HEK293 (cell line): ENCODE measurements at regions not wholly inside any gene's neighbourhood (a gene's known extent, or its start where the extent isn't known, plus 50 kb on each side); places are given as distances from the start of the nearest gene placed in this dataset.

Experiments
- CTCF ChIA-PET: fragments of 350-600 bp; formaldehyde crosslinking; extraction: SDS; loops from one replicate; lab custom pipeline; 2021; ENCODE audit warnings: antibody characterized with exemption; lab: Yijun Ruan, JAX
- POLR2A ChIA-PET: fragments of 300-600 bp; formaldehyde crosslinking; extraction: SDS; loops from one replicate; lab custom pipeline; 2020; ENCODE audit warnings: antibody characterized with exemption, inconsistent platforms; lab: Yijun Ruan, JAX
- H3K27ac ChIP-seq: fragments of 200-500 bp; sonication (Bioruptor generic); 2 replicates; pipeline ENCODE4 v1.5.1; 2014; ENCODE audit warnings: low read depth, low read length, control low read depth, inconsistent platforms; ENCODE audit errors: extremely low read depth
- H3K36me3 ChIP-seq, 2 experiments: fragments of 200-500 bp in 1 of 2; sonication (Bioruptor generic) in 1 of 2; 1 replicate in 1 of 2; 2 replicates in 1 of 2; pipeline ENCODE4 v1.5.1; 2014 to 2017; ENCODE audit warnings: inconsistent platforms in 2 of 2, low read length in 2 of 2; ENCODE audit not compliant: control insufficient read depth in 2 of 2, insufficient read depth in 1 of 2
- H3K4me1 ChIP-seq: fragments of 200-500 bp; sonication (Bioruptor generic); 2 replicates; pipeline ENCODE4 v1.5.1; 2014; ENCODE audit warnings: mild to moderate bottlenecking, low read length, inconsistent platforms; ENCODE audit not compliant: control insufficient read depth, insufficient read depth
- H3K4me3 ChIP-seq: 2 replicates; pipeline ENCODE4 v1.5.1; 2011; ENCODE audit warnings: low read depth, mild to moderate bottlenecking, control low read depth, low read length, moderate library complexity
- H3K9me3 ChIP-seq: fragments of 200-500 bp; sonication (Bioruptor generic); 2 replicates; pipeline ENCODE4 v1.5.1; 2014; ENCODE audit warnings: low read depth, low read length, inconsistent platforms; ENCODE audit not compliant: control insufficient read depth, insufficient read depth
- GLIS2 ChIP-seq: fragments of 450-650 bp; formaldehyde crosslinking; IDR thresholded peaks from 2 replicates; pipeline ENCODE4 v1.5.1; 2016; ENCODE audit warnings: missing biosample characterization, missing genetic modification characterization
- KLF1 ChIP-seq: fragments of 450-650 bp; formaldehyde crosslinking; IDR thresholded peaks from 2 replicates; pipeline ENCODE4 v1.5.1; 2016; ENCODE audit warnings: missing biosample characterization, missing genetic modification characterization
- KLF8 ChIP-seq: fragments of 450-650 bp; formaldehyde crosslinking; IDR thresholded peaks from 2 replicates; pipeline ENCODE4 v1.5.1; 2016; ENCODE audit warnings: missing biosample characterization, missing genetic modification characterization
- MEIS1 ChIP-seq: sonication (generic); formaldehyde crosslinking; IDR thresholded peaks from 2 replicates; pipeline ENCODE4 v1.8.1; 2022; ENCODE audit warnings: missing genetic modification reagents, mild to moderate bottlenecking, borderline replicate concordance
- PRDM1 ChIP-seq: fragments of 450-650 bp; formaldehyde crosslinking; IDR thresholded peaks from 2 replicates; pipeline ENCODE4; 2016; ENCODE audit warnings: missing biosample characterization, missing genetic modification characterization
- SETDB1 ChIP-seq: IDR thresholded peaks from one replicate; pipeline ENCODE4 v1.6.1; 2017; ENCODE audit warnings: mild to moderate bottlenecking, low read length, moderate library complexity, mixed read lengths; ENCODE audit not compliant: insufficient read length
- SP2 ChIP-seq: fragments of 450-650 bp; formaldehyde crosslinking; IDR thresholded peaks from 2 replicates; pipeline ENCODE4 v1.5.1; 2016; ENCODE audit warnings: missing biosample characterization, missing genetic modification characterization
- SP3 ChIP-seq: fragments of 450-650 bp; formaldehyde crosslinking; IDR thresholded peaks from 2 replicates; pipeline ENCODE4 v1.5.1; 2016; ENCODE audit warnings: missing biosample characterization, missing genetic modification characterization
- YY2 ChIP-seq: fragments of 450-650 bp; formaldehyde crosslinking; IDR thresholded peaks from 2 replicates; pipeline ENCODE4 v1.5.1; 2016; ENCODE audit warnings: missing biosample characterization, missing genetic modification characterization
- ZFP3 ChIP-seq: fragments of 450-650 bp; formaldehyde crosslinking; IDR thresholded peaks from 2 replicates; pipeline ENCODE4 v1.5.1; 2016; ENCODE audit warnings: low read depth, missing biosample characterization, missing genetic modification characterization
- ZNF10 ChIP-seq: fragments of 450-650 bp; formaldehyde crosslinking; IDR thresholded peaks from 2 replicates; pipeline ENCODE4 v1.5.1; 2017; ENCODE audit warnings: missing biosample characterization, missing genetic modification characterization
- ZNF157 ChIP-seq: fragments of 450-650 bp; formaldehyde crosslinking; IDR thresholded peaks from 2 replicates; pipeline ENCODE4 v1.5.1; 2016; ENCODE audit warnings: missing biosample characterization, missing genetic modification characterization
- ZNF175 ChIP-seq: fragments of 450-650 bp; formaldehyde crosslinking; IDR thresholded peaks from 2 replicates; pipeline ENCODE4 v1.5.1; 2016; ENCODE audit warnings: missing biosample characterization, missing genetic modification characterization
- ZNF221 ChIP-seq: fragments of 450-650 bp; formaldehyde crosslinking; IDR thresholded peaks from 2 replicates; pipeline ENCODE4 v1.5.1; 2017; ENCODE audit warnings: missing biosample characterization, missing genetic modification characterization, borderline replicate concordance
- ZNF223 ChIP-seq: fragments of 450-650 bp; formaldehyde crosslinking; IDR thresholded peaks from 2 replicates; pipeline ENCODE4 v1.5.1; 2016; ENCODE audit warnings: missing biosample characterization, missing genetic modification characterization
- ZNF23 ChIP-seq: fragments of 450-650 bp; formaldehyde crosslinking; IDR thresholded peaks from 2 replicates; pipeline ENCODE4 v1.5.1; 2016; ENCODE audit warnings: missing biosample characterization, missing genetic modification characterization, borderline replicate concordance
- ZNF350 ChIP-seq: fragments of 450-650 bp; formaldehyde crosslinking; IDR thresholded peaks from 2 replicates; pipeline ENCODE4 v1.5.0; 2017; ENCODE audit warnings: missing biosample characterization, mild to moderate bottlenecking, missing genetic modification characterization
- ZNF404 ChIP-seq: fragments of 450-650 bp; formaldehyde crosslinking; IDR thresholded peaks from 2 replicates; pipeline ENCODE4 v1.5.1; 2017; ENCODE audit warnings: missing biosample characterization, missing genetic modification characterization
- ZNF426 ChIP-seq: fragments of 450-650 bp; formaldehyde crosslinking; IDR thresholded peaks from 2 replicates; pipeline ENCODE4 v1.5.1; 2017; ENCODE audit warnings: missing biosample characterization, missing genetic modification characterization, mild to moderate bottlenecking, inconsistent platforms, moderate library complexity
- ZNF473 ChIP-seq: fragments of 450-650 bp; formaldehyde crosslinking; IDR thresholded peaks from 2 replicates; pipeline ENCODE4 v1.5.1; 2017; ENCODE audit warnings: missing biosample characterization, missing genetic modification characterization
- ZNF530 ChIP-seq: fragments of 450-650 bp; formaldehyde crosslinking; IDR thresholded peaks from 2 replicates; pipeline ENCODE4 v1.5.1; 2016; ENCODE audit warnings: low read depth, missing biosample characterization, missing genetic modification characterization
- ZNF585B ChIP-seq: fragments of 450-650 bp; formaldehyde crosslinking; IDR thresholded peaks from 2 replicates; pipeline ENCODE4 v1.5.1; 2016; ENCODE audit warnings: missing biosample characterization, missing genetic modification characterization
- ZNF626 ChIP-seq: fragments of 450-650 bp; sonication (Bioruptor Pico); formaldehyde crosslinking; IDR thresholded peaks from 2 replicates; pipeline ENCODE4 v1.5.1; 2018; ENCODE audit warnings: missing biosample characterization, missing genetic modification characterization, inconsistent platforms
- ZNF654 ChIP-seq: fragments of 450-650 bp; formaldehyde crosslinking; IDR thresholded peaks from 2 replicates; pipeline ENCODE4 v1.5.1; 2016; ENCODE audit warnings: low read depth, missing biosample characterization, missing genetic modification characterization
- ZNF660 ChIP-seq: fragments of 450-650 bp; IDR thresholded peaks from 2 replicates; pipeline ENCODE4 v1.5.1; 2018; ENCODE audit warnings: missing biosample characterization, mild to moderate bottlenecking, missing genetic modification characterization
- ZNF664 ChIP-seq: fragments of 450-650 bp; formaldehyde crosslinking; IDR thresholded peaks from 2 replicates; pipeline ENCODE4 v1.5.1; 2016; ENCODE audit warnings: missing biosample characterization, missing genetic modification characterization
- ZNF768 ChIP-seq: fragments of 450-650 bp; formaldehyde crosslinking; IDR thresholded peaks from 2 replicates; pipeline ENCODE4 v1.5.1; 2018; ENCODE audit warnings: missing biosample characterization, mild to moderate bottlenecking, missing genetic modification characterization
- ZNF776 ChIP-seq: fragments of 450-650 bp; formaldehyde crosslinking; IDR thresholded peaks from 2 replicates; pipeline ENCODE4 v1.5.0; 2017; ENCODE audit warnings: missing biosample characterization, missing genetic modification characterization, borderline replicate concordance
- ZNF830 ChIP-seq: fragments of 450-650 bp; IDR thresholded peaks from 2 replicates; pipeline ENCODE4 v1.5.0; 2018; ENCODE audit warnings: missing biosample characterization, missing genetic modification characterization, low read depth, mild to moderate bottlenecking, moderate library complexity
- TF ChIP-seq, protein P1 (sequence below): fragments of 450-650 bp; formaldehyde crosslinking; IDR thresholded peaks from 2 replicates; pipeline ENCODE4 v1.5.1; 2016; ENCODE audit warnings: missing biosample characterization, missing genetic modification characterization
- TF ChIP-seq, protein P2 (sequence below): fragments of 450-650 bp; formaldehyde crosslinking; IDR thresholded peaks from 2 replicates; pipeline ENCODE4 v1.5.1; 2016; ENCODE audit warnings: missing biosample characterization, missing genetic modification characterization
- TF ChIP-seq, protein P3 (sequence below): fragments of 450-650 bp; formaldehyde crosslinking; IDR thresholded peaks from 2 replicates; pipeline ENCODE4 v1.5.1; 2016; ENCODE audit warnings: missing biosample characterization, missing genetic modification characterization, borderline replicate concordance

DNA sequence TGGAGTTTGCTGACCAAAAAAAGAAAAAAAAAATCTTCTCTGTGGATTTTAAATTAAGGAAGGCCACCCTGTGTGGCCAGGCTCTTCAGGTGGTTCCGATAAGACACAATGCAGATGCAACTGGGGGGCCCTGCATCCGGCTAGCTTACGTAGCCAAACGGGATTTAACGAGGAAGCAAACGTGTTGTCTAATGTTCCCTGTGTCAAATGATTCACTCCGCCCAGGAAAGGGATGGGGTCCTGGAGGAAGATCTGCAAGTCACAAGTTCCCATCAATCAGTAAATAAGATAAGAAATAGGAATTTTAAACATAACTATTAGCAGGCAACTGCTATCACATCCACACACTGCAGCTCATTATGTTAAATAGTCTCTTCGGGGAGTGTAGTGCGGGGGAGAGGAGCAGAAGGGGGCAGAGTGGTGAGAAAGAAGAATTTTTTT is 216.4 kb upstream of the GYPA start:
- POLR2A ChIA-PET = no interaction called here
- CTCF ChIA-PET = interaction anchor here (0.7 to 0.8 kb wide), 2 partner anchors 101 to 398 kb away, joined by 3 read pairs; no protein-coding TSS in a partner anchor
- Histone ChIP-seq H3K4me1 (peaks cover 11% of the 10 kb centered on the region), H3K9me3 (no peaks in the 10 kb centered on the region), H3K27ac (peak overlapping the region; percentile 58; the same call in 1 of the 2 replicates), H3K36me3 (no peaks in the 10 kb centered on the region), H3K4me3 (no peak overlapping the region)
- no peak for TF ChIP-seq ZNF664 (tag by site-specific recombination)
- no peak for TF ChIP-seq ZNF175 (tag by site-specific recombination)
- TF ChIP-seq KLF1 (tag by site-specific recombination) = no peak
- no peak for TF ChIP-seq MEIS1 (CRISPR knock-in tag)
- 0 out of 2 replicates have a peak, but pooled peaks have one; percentile 26 for TF ChIP-seq KLF8
- TF ChIP-seq ZNF350 (tag by site-specific recombination) = no peak
- TF ChIP-seq ZNF585B = no peak
- no peak for TF ChIP-seq ZNF404 (tag by site-specific recombination)
- TF ChIP-seq ZNF768 (tag by site-specific recombination) = no peak
- TF ChIP-seq ZNF23 = no peak
- TF ChIP-seq, protein P1, sequence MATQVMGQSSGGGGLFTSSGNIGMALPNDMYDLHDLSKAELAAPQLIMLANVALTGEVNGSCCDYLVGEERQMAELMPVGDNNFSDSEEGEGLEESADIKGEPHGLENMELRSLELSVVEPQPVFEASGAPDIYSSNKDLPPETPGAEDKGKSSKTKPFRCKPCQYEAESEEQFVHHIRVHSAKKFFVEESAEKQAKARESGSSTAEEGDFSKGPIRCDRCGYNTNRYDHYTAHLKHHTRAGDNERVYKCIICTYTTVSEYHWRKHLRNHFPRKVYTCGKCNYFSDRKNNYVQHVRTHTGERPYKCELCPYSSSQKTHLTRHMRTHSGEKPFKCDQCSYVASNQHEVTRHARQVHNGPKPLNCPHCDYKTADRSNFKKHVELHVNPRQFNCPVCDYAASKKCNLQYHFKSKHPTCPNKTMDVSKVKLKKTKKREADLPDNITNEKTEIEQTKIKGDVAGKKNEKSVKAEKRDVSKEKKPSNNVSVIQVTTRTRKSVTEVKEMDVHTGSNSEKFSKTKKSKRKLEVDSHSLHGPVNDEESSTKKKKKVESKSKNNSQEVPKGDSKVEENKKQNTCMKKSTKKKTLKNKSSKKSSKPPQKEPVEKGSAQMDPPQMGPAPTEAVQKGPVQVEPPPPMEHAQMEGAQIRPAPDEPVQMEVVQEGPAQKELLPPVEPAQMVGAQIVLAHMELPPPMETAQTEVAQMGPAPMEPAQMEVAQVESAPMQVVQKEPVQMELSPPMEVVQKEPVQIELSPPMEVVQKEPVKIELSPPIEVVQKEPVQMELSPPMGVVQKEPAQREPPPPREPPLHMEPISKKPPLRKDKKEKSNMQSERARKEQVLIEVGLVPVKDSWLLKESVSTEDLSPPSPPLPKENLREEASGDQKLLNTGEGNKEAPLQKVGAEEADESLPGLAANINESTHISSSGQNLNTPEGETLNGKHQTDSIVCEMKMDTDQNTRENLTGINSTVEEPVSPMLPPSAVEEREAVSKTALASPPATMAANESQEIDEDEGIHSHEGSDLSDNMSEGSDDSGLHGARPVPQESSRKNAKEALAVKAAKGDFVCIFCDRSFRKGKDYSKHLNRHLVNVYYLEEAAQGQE = no peak
- TF ChIP-seq YY2 = no peak
- 0 out of 2 replicates have a peak, but pooled peaks have one; percentile 39 for TF ChIP-seq ZNF660 (tag by site-specific recombination)
- TF ChIP-seq SP3 (tag by site-specific recombination) = 0 out of 2 replicates have a peak, but pooled peaks have one; percentile 15
- TF ChIP-seq GLIS2 (tag by site-specific recombination) = peak; percentile 35; the same call in 1 of the 2 replicates
- TF ChIP-seq PRDM1 (tag by site-specific recombination) = no peak
- no peak for TF ChIP-seq ZNF626 (tag by site-specific recombination)
- TF ChIP-seq, protein P2, sequence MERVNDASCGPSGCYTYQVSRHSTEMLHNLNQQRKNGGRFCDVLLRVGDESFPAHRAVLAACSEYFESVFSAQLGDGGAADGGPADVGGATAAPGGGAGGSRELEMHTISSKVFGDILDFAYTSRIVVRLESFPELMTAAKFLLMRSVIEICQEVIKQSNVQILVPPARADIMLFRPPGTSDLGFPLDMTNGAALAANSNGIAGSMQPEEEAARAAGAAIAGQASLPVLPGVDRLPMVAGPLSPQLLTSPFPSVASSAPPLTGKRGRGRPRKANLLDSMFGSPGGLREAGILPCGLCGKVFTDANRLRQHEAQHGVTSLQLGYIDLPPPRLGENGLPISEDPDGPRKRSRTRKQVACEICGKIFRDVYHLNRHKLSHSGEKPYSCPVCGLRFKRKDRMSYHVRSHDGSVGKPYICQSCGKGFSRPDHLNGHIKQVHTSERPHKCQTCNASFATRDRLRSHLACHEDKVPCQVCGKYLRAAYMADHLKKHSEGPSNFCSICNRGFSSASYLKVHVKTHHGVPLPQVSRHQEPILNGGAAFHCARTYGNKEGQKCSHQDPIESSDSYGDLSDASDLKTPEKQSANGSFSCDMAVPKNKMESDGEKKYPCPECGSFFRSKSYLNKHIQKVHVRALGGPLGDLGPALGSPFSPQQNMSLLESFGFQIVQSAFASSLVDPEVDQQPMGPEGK (tag by site-specific recombination) = 0 out of 2 replicates have a peak, but pooled peaks have one; percentile 13
- no peak for TF ChIP-seq SETDB1
- no peak for TF ChIP-seq ZNF473 (tag by site-specific recombination)
- no peak for TF ChIP-seq ZNF530
- TF ChIP-seq, protein P3, sequence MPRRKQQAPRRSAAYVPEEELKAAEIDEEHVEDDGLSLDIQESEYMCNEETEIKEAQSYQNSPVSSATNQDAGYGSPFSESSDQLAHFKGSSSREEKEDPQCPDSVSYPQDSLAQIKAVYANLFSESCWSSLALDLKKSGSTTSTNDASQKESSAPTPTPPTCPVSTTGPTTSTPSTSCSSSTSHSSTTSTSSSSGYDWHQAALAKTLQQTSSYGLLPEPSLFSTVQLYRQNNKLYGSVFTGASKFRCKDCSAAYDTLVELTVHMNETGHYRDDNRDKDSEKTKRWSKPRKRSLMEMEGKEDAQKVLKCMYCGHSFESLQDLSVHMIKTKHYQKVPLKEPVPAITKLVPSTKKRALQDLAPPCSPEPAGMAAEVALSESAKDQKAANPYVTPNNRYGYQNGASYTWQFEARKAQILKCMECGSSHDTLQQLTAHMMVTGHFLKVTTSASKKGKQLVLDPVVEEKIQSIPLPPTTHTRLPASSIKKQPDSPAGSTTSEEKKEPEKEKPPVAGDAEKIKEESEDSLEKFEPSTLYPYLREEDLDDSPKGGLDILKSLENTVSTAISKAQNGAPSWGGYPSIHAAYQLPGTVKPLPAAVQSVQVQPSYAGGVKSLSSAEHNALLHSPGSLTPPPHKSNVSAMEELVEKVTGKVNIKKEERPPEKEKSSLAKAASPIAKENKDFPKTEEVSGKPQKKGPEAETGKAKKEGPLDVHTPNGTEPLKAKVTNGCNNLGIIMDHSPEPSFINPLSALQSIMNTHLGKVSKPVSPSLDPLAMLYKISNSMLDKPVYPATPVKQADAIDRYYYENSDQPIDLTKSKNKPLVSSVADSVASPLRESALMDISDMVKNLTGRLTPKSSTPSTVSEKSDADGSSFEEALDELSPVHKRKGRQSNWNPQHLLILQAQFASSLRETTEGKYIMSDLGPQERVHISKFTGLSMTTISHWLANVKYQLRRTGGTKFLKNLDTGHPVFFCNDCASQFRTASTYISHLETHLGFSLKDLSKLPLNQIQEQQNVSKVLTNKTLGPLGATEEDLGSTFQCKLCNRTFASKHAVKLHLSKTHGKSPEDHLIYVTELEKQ = peak; percentile 61; the same call in 1 of the 2 replicates
- no peak for TF ChIP-seq ZNF223
- TF ChIP-seq ZFP3 (tag by site-specific recombination) = no peak
- no peak for TF ChIP-seq ZNF830 (tag by site-specific recombination)
- no peak for TF ChIP-seq SP2 (tag by site-specific recombination)
- TF ChIP-seq ZNF426 (tag by site-specific recombination) = no peak
- no peak for TF ChIP-seq ZNF157
- no peak for TF ChIP-seq ZNF654 (tag by site-specific recombination)
- no peak for TF ChIP-seq ZNF10
- TF ChIP-seq ZNF776 (tag by site-specific recombination) = no peak
- TF ChIP-seq ZNF221 (tag by site-specific recombination) = no peak
